Brain microvascular endothelial cell (primary cell): ENCODE measurements at regions not wholly inside any gene's neighbourhood (a gene's known extent, or its start where the extent isn't known, plus 50 kb on each side); places are given as distances from the start of the nearest gene placed in this dataset.
"Not testable (repeated sequence)": the region's sequence is repeated elsewhere in the genome, so short reads cannot be mapped to it uniquely, and the experiment has no call there.

Source experiments
- DNase-seq: peaks from one replicate; pipeline ENCODE4 v3.0.0-alpha.2; 2020
- H3K27ac ChIP-seq: fragments of 250-450 bp; sonication (Bioruptor Pico); 2 replicates; pipeline ENCODE4 v1.5.1; 2020; ENCODE audit warnings: mild to moderate bottlenecking, moderate library complexity
- H3K27me3 ChIP-seq: fragments of 250-450 bp; sonication (Bioruptor Pico); replicated peaks from 2 replicates; pipeline ENCODE4 v1.5.1; 2020; ENCODE audit warnings: mild to moderate bottlenecking
- H3K36me3 ChIP-seq: fragments of 250-450 bp; sonication (Bioruptor Pico); replicated peaks from 2 replicates; pipeline ENCODE4 v1.5.1; 2020; ENCODE audit warnings: mild to moderate bottlenecking
- H3K4me3 ChIP-seq: 2 replicates; pipeline ENCODE4 v1.5.1; 2011; ENCODE audit warnings: low read depth, mild to moderate bottlenecking, control low read depth, low read length, moderate library complexity
- in situ Hi-C: cut with HindIII; loops from 2 replicates; pipeline ENCODE4 v1.10.0; 2017; ENCODE audit warnings: low sequenced_read_pairs, low pct_ligation_motif_present

- in situ Hi-C loops, H3K4me3 ChIP-seq, DNase-seq, H3K27me3 ChIP-seq, H3K27ac ChIP-seq, H3K36me3 ChIP-seq: not testable (repeated sequence)
Measured at GRCh38 chr16:18190179-18190578, 146.4 kb downstream of the NPIPA8 start.

- H3K4me3 ChIP-seq, H3K27me3 ChIP-seq, DNase-seq, H3K36me3 ChIP-seq, H3K27ac ChIP-seq, in situ Hi-C loops: not testable (repeated sequence)
Measured at GRCh38 chr16:18184755-18185154, 151.8 kb downstream of the NPIPA8 start.

DNA sequence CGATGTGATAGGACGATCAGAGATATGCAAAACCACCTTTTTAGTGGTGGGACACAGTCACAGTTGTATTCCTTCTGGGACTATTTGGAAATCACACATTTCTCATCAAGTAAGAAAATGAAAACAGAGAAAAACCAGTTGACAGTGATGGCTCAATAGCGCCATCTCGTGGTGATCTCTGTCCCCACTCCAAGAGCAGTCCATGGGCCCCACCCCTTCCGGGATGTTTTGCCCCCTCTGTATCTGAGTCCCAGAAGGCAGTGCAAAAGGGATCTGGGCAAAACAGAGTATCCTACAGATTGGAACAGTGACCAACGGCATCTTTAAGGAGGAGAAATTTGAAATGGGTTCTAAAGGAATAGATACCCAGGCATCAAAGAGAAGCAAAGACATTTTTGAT lies 155.5 kb downstream of the NPIPA8 start:
- DNase-seq, H3K27ac ChIP-seq, H3K36me3 ChIP-seq, H3K27me3 ChIP-seq, in situ Hi-C loops, H3K4me3 ChIP-seq: not testable (repeated sequence)

- DNase-seq, H3K27me3 ChIP-seq, in situ Hi-C loops, H3K4me3 ChIP-seq, H3K27ac ChIP-seq, H3K36me3 ChIP-seq: not testable (repeated sequence)
Measured at GRCh38 chr16:18173945-18174497, 162.5 kb downstream of the NPIPA8 start.

GRCh38 chr16:18162293-18162692 lies 174.2 kb downstream of the NPIPA8 start:
- DNase-seq, H3K27ac ChIP-seq, H3K4me3 ChIP-seq, H3K27me3 ChIP-seq, H3K36me3 ChIP-seq, in situ Hi-C loops: not testable (repeated sequence)

DNA sequence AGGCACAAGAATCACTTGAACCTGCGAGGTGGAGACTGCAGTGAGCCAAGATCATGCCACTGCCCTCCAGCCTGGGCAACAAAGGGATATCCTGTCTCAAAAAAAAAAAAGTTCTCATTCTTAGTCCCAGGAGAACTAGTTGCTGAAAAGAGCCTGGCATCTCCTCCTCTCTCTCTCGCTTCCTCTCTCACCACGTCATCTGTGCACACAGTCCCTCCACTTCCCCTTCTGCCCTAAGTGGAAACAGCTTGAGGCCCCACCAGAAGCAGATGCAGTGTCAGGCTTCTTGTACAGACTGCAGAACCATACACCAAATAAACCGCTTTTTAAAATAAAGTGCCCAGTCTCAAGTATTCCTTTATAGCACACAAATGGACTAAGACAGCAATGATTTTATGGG lies 175.3 kb downstream of the NPIPA8 start:
- H3K4me3 ChIP-seq, H3K27ac ChIP-seq, in situ Hi-C loops, H3K36me3 ChIP-seq, DNase-seq, H3K27me3 ChIP-seq: not testable (repeated sequence)

GRCh38 chr16:18159185-18159584 lies 177.4 kb downstream of the NPIPA8 start:
- H3K27me3 ChIP-seq, H3K4me3 ChIP-seq, H3K36me3 ChIP-seq, DNase-seq, H3K27ac ChIP-seq, in situ Hi-C loops: not testable (repeated sequence)

DNA sequence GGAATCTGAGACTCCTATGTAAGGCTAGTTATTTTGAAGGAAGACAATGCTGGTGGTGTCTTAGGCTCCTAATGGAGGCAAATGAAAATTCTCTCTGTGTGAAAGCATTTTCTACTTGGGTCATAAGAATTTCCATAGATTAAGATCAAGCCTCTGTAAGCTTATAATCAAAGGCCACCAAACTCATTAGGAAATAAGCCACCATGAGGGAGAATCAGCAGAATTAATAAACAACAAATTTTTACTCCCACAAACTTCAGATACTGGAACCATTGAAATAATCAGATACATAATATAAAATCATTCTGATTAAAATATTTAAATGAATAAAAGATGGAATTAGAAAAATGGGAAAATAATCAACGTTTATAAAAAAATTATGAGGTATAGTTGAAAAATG lies 178.7 kb downstream of the NPIPA8 start:
- in situ Hi-C loops, H3K27ac ChIP-seq, H3K4me3 ChIP-seq: not testable (repeated sequence)

GRCh38 chr16:18152832-18153231 lies 183.7 kb downstream of the NPIPA8 start:
- H3K27ac ChIP-seq, H3K4me3 ChIP-seq, DNase-seq, H3K27me3 ChIP-seq, H3K36me3 ChIP-seq, in situ Hi-C loops: not testable (repeated sequence)

More for the DNA sequence above, 178.7 kb downstream of the NPIPA8 start:
- not testable (repeated sequence) for H3K27me3 ChIP-seq, DNase-seq, H3K36me3 ChIP-seq

DNA sequence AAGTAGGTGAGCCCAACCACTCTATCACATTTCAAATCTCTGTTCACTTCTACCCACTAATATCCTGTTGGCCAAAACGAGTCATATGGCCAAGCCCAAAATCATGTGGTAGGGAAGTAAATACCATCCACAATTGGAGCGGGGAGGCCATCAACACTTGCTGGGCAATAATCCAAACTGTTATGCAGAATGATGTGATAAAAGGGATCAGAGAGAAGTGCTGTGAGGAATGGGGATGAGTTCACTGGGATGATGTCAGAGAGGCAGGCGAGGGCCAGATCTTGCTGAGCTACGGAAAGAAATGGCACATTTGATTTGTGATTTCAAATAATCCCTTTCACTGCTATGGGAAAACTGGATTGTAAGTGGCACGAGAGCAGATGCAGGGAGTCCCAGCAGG lies 188.4 kb downstream of the NPIPA8 start:
- H3K36me3 ChIP-seq, H3K27ac ChIP-seq, DNase-seq, H3K27me3 ChIP-seq, in situ Hi-C loops, H3K4me3 ChIP-seq: not testable (repeated sequence)

DNA sequence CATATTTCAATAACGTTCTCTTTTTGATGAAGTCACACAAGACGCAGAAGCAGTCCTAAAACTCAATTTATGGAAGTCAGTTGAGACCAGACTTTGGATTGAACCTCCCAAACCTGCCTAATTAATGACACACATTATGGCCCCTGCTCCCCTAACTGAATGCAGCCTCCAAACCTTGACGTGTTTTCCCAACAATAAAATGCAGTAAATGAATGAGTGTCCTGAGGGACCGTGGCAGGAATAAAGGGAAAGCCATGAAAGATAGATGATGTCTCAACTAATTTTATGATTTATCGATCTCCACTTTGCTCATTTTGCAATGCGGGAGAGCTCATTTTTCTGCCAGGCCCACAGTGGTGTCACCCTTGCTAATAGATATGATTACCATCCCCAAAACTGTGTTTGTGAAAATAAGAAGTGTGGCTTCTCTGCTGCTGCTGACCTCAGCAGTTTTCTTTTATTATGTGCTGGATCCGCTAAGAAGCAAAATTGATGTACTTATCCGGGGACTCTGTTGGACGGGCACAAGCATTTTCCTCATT lies 189.9 kb downstream of the NPIPA8 start:
- H3K27ac ChIP-seq, H3K36me3 ChIP-seq, H3K27me3 ChIP-seq, H3K4me3 ChIP-seq, DNase-seq, in situ Hi-C loops: not testable (repeated sequence)

DNA sequence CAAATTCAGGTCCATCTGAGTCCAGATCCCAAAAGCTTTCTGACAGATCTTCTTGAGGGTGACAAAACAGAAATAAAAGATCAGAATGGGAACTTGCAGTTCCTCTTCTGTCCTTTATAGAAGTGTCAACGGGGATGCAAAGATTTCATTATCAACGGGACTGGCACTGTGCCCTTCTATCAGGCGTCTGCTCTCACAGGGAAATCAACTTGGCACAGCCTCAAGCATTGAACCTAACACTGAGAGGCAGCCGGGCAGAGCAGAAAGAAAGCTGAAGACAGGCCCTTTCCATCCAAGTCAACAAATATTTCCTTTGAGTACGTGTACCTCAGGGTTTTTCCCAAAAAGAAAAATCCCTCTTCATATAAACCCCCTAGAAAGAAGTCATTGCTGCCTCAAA lies 194.5 kb downstream of the NPIPA8 start:
- H3K4me3 ChIP-seq, H3K36me3 ChIP-seq, DNase-seq, H3K27ac ChIP-seq, H3K27me3 ChIP-seq, in situ Hi-C loops: not testable (repeated sequence)

DNA sequence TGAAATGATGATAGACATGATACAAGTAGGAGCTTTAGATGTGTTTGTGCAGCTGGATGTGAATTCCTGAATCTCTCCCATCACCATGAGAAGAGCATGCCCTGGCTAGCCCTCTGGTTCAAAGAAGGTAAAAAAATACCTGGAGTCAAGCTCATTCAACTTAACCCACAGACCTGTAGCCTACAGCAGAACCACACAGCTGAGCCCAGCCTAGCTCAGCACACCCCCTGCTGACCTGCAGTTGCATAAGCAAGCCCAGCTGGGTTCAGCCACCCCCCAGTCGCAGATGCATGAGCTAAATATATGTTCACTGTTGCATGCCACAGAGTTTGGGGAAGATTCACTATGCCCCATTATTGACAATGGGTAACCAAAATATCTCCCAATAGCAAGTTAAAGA lies 200.2 kb downstream of the NPIPA8 start:
- H3K36me3 ChIP-seq, H3K4me3 ChIP-seq, H3K27ac ChIP-seq, DNase-seq, H3K27me3 ChIP-seq, in situ Hi-C loops: not testable (repeated sequence)

DNA sequence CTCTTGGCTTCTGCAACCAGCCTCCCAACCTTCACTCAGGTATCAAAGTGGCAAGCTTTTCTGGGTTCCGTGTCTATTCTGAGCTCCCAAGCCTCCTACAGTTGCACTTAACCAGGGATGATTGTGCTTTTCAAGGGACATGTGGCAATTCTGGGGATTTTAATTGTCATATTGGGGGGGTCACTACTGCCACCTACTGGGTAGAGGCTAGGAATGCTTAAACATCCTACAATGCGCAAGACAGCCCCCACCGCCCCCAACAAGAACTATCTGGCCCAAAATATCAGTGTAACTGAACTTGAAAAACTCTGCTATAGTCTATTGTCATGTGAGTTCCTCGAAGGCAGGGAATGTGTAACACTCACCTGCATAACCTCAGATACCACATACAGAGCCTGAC lies 201.5 kb downstream of the NPIPA8 start:
- H3K27me3 ChIP-seq, H3K36me3 ChIP-seq, in situ Hi-C loops, H3K27ac ChIP-seq, DNase-seq, H3K4me3 ChIP-seq: not testable (repeated sequence)

- H3K27me3 ChIP-seq, in situ Hi-C loops, H3K4me3 ChIP-seq, H3K36me3 ChIP-seq, H3K27ac ChIP-seq, DNase-seq: not testable (repeated sequence)
Measured at GRCh38 chr16:18131587-18131986, 204.9 kb downstream of the NPIPA8 start.
